AML-193 (cell line): ENCODE measurements at regions not wholly inside any gene's neighbourhood (a gene's known extent, or its start where the extent isn't known, plus 50 kb on each side); places are given as distances from the start of the nearest gene placed in this dataset.
"Not testable (repeated sequence)": the region's sequence is repeated elsewhere in the genome, so short reads cannot be mapped to it uniquely, and the experiment has no call there.

Source experiments
- DNase-seq, 2 experiments: peaks; one replicate each; lab custom pipeline; 2025; lab: John Stamatoyannopoulos, UW

- no peak for DNase-seq
These were observed 200.5 kb downstream of the FAT3 start for GRCh38 chr11:92425127-92425526.

GRCh38 chr11:92432515-92432914, 207.9 kb downstream of the FAT3 start:
- no peak for DNase-seq

GRCh38 chr11:92436034-92436920, 211.7 kb downstream of the FAT3 start:
- no peak for DNase-seq

GRCh38 chr11:92439133-92439532, 214.5 kb downstream of the FAT3 start:
- no peak for DNase-seq

GRCh38 chr11:92440701-92441442, 216.3 kb downstream of the FAT3 start:
- DNase-seq, result no peak

- no peak for DNase-seq
These were observed 216.8 kb downstream of the FAT3 start for GRCh38 chr11:92441443-92441726.

- DNase-seq, result no peak
These were observed 218.6 kb downstream of the FAT3 start for GRCh38 chr11:92443199-92443598.

- no peak for DNase-seq
These were observed 223.0 kb downstream of the FAT3 start for GRCh38 chr11:92447586-92447985.

GRCh38 chr11:92449222-92449621, 224.6 kb downstream of the FAT3 start:
- DNase-seq, result no peak

GRCh38 chr11:92449780-92450179, 225.2 kb downstream of the FAT3 start:
- DNase-seq, result no peak

GRCh38 chr11:92451063-92451462, 226.4 kb downstream of the FAT3 start:
- no peak for DNase-seq

- DNase-seq, result no peak
These were observed 228.4 kb downstream of the FAT3 start for GRCh38 chr11:92453055-92453454.

- no peak for DNase-seq
These were observed 230.7 kb downstream of the FAT3 start for GRCh38 chr11:92455210-92455790.

GRCh38 chr11:92457250-92457649, 232.6 kb downstream of the FAT3 start:
- DNase-seq, result no peak

GRCh38 chr11:92458486-92458885, 233.9 kb downstream of the FAT3 start:
- no peak for DNase-seq

GRCh38 chr11:92460213-92460612, 235.6 kb downstream of the FAT3 start:
- no peak for DNase-seq

- DNase-seq, result no peak
These were observed 236.8 kb downstream of the FAT3 start for GRCh38 chr11:92461447-92461846.

- no peak for DNase-seq
These were observed 238.2 kb downstream of the FAT3 start for GRCh38 chr11:92462821-92463220.

GRCh38 chr11:92464822-92465221, 240.2 kb downstream of the FAT3 start:
- DNase-seq, result no peak

GRCh38 chr11:92465410-92465809, 240.8 kb downstream of the FAT3 start:
- not testable (repeated sequence) for DNase-seq

GRCh38 chr11:92473736-92474135, 249.1 kb downstream of the FAT3 start:
- DNase-seq, result no peak

- DNase-seq, result no peak
These were observed 250.7 kb downstream of the FAT3 start for GRCh38 chr11:92475316-92475715.

GRCh38 chr11:92475819-92476218, 251.2 kb downstream of the FAT3 start:
- no peak for DNase-seq
